ENCODE measurements at regions not wholly inside any gene's neighbourhood (a gene's known extent, or its start where the extent isn't known, plus 50 kb on each side); places are given as distances from the start of the nearest gene placed in this dataset.

DNA sequence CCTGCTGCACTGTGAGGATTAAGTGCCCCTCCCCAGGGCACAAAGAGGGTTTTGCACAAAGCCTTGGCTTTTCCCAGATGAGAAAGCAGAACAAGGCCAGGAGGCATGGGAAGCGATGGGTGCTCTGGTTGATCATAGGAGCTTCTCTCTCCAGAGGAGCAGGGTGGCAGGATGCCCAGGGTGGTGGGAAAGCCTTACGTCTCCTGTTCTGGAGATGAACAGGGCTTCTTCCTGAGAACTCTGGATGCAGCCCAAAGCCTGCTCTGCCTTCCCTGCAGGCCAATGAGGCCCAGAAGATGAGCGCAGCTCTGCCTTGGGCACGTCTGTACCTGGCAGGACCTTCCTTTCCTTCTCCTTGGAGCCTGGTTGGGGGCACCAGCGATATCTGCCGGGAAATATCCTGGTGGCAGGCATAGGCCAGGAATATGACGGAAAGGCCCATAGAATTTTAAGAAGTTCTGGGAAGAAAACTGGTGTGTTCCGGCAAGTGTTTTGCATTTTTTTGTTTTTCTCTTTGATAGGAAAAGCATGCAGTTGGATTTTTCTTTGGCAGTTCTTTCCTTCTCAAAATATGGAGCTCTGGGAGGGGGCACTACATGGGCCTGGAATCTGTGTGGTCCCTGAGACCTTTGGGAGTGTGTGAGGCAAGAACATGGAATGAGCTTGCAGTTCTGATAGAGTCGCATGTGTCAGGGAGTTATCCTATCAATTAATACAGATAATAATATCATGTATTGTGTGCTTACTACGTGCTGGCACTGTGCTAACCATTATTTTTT, 253.2 kb upstream of the KLF4 start:
- no peak overlapping the region for H3K4me3 ChIP-seq (ENCODE audit: low read depth, low read length)
- no peak for TF ChIP-seq CTCF (IDR thresholded peaks at IDR 0.05; ENCODE audit: borderline replicate concordance, insufficient read depth, low read depth, low read length)

DNA sequence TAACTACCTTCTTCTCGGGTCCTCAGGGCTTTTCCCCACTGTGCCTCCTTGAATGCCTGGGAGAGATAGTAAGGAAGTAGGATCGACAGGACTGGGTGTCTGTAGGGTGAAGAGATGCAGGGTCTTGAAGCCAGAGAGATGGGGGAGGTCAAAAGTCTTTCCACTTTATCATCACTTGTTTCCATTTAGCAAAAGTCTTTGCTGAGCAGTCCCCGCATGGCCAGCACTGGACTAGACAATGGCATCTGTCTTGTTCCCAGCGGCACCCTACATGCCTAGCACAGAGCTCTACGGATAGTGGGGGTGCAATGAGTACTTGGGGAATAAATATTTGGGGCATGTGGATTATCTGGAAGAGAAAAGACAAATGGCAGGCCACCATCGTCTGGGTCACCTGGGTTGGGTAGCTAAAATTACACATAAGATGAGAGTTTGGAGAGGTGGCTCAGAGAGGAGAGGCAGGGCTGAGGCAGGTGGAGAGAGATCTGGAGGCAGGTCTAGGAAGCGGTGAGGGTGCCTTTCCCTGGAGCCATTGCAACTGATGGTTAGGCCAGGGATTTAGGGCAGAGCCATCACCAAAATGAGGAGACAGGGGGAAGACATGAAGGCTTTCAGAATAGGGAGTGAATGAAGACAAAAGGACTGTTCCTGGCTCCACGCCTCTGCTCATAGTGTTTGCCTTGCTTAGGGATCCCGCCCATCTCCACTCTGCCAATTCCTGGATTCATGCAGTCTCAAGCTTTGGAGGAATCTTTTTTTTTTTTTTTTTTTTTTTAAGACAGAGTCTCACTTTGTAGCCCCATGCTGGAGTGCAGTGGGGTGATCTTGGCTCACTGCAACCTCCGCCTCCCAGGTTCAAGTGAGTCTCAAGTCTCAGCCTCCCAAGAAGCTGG, 250.8 kb upstream of the KLF4 start:
- no peak for TF ChIP-seq CTCF (IDR thresholded peaks at IDR 0.05; ENCODE audit: borderline replicate concordance, insufficient read depth, low read depth, low read length)

GRCh38 chr9:107739601-107740082, 250.1 kb upstream of the KLF4 start:
- no peak overlapping the region for H3K4me3 ChIP-seq (ENCODE audit: low read depth, low read length)
- TF ChIP-seq CTCF (IDR thresholded peaks at IDR 0.05; ENCODE audit: borderline replicate concordance, insufficient read depth, low read depth, low read length): no peak

More for the DNA sequence above, 250.8 kb upstream of the KLF4 start:
- H3K4me3 ChIP-seq (ENCODE audit: low read depth, low read length): no peak overlapping the region

GRCh38 chr9:107738789-107739188, 249.2 kb upstream of the KLF4 start:
- no peak for TF ChIP-seq CTCF (IDR thresholded peaks at IDR 0.05; ENCODE audit: borderline replicate concordance, insufficient read depth, low read depth, low read length)

DNA sequence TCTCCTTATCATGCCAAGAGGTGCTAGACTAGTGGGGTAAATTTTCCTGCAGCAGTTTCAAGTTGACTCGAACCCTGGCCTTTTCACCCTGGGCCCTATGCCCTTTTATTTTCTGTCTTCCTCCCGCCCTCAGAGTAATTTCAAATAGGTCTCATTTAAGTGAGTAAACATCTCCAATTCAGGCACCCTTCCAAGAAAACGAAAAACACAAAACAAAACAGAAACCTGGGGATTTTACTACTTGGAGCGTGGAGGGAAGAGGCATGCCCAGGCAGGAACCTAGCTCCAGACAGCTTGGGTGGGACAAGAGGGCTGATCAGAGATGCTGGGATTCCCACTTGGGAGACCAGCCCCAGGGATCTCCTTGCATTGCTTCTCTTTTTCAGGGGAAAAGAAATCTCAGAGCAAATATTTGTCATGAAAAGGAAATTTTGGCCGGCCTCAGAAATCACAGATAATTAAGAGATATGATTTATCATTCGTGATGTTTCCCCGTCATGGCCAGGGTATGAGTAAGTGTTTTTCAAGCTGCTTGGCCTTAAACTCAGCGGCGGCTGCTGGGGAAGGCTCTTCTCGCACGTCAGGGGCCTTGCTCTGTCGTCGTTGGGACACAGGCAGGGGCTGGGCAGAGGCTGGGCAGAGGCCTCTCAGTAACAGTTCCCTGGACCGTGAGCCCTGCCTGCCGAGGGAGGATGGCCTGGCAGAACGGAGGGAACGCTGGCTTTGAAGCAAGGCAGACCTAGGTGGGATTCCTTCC, 248.6 kb upstream of the KLF4 start:
- H3K4me3 ChIP-seq (ENCODE audit: low read depth, low read length): no peak overlapping the region
- TF ChIP-seq CTCF (IDR thresholded peaks at IDR 0.05; ENCODE audit: borderline replicate concordance, insufficient read depth, low read depth, low read length): no peak

More at GRCh38 chr9:107738789-107739188, 249.2 kb upstream of the KLF4 start:
- H3K4me3 ChIP-seq (ENCODE audit: low read depth, low read length): no peak overlapping the region

DNA sequence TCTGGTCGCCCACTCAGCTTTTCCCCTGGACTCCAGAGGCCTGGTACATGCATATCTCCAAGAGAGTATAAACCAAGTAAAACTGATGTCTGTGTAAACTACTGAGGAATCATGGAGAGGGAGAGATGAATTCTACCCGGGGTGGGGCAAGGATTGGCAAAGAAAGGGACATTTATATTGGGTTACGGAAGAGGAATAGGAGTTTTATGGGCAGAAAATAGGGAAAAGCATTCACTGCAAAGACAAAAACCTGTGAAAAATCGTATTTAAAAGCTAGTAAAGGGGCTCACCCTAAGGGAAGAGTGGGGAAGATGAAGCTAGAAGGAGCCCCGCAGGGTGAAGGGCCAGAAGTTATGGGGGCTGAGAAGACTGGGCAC, 248.0 kb upstream of the KLF4 start:
- no peak for TF ChIP-seq CTCF (IDR thresholded peaks at IDR 0.05; ENCODE audit: borderline replicate concordance, insufficient read depth, low read depth, low read length)
- no peak overlapping the region for H3K4me3 ChIP-seq (ENCODE audit: low read depth, low read length)

Measured in GM12875 (cell line).